ENCODE measurements at regions not wholly inside any gene's neighbourhood (a gene's known extent, or its start where the extent isn't known, plus 50 kb on each side); places are given as distances from the start of the nearest gene placed in this dataset.
"Not testable (repeated sequence)": the region's sequence is repeated elsewhere in the genome, so short reads cannot be mapped to it uniquely, and the experiment has no call there.

- TF ChIP-seq, protein P1, sequence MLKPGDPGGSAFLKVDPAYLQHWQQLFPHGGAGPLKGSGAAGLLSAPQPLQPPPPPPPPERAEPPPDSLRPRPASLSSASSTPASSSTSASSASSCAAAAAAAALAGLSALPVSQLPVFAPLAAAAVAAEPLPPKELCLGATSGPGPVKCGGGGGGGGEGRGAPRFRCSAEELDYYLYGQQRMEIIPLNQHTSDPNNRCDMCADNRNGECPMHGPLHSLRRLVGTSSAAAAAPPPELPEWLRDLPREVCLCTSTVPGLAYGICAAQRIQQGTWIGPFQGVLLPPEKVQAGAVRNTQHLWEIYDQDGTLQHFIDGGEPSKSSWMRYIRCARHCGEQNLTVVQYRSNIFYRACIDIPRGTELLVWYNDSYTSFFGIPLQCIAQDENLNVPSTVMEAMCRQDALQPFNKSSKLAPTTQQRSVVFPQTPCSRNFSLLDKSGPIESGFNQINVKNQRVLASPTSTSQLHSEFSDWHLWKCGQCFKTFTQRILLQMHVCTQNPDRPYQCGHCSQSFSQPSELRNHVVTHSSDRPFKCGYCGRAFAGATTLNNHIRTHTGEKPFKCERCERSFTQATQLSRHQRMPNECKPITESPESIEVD (tag by site-specific recombination; IDR thresholded peaks at IDR 0.05), result no peak
- TF ChIP-seq TCF7L2 (IDR thresholded peaks at IDR 0.05; ENCODE audit: borderline replicate concordance, low read depth, low read length), result no peak
- TF ChIP-seq ZNF433 (tag by site-specific recombination; IDR thresholded peaks at IDR 0.05; ENCODE audit: low read depth), result no peak
- no peak for TF ChIP-seq ZNF112 (tag by site-specific recombination; IDR thresholded peaks at IDR 0.05)
- no peak for TF ChIP-seq ATF2 (tag by site-specific recombination; IDR thresholded peaks at IDR 0.05; ENCODE audit: low read depth)
- no peak for TF ChIP-seq ZNF692 (tag by site-specific recombination; IDR thresholded peaks at IDR 0.05)
- TF ChIP-seq, protein P2, sequence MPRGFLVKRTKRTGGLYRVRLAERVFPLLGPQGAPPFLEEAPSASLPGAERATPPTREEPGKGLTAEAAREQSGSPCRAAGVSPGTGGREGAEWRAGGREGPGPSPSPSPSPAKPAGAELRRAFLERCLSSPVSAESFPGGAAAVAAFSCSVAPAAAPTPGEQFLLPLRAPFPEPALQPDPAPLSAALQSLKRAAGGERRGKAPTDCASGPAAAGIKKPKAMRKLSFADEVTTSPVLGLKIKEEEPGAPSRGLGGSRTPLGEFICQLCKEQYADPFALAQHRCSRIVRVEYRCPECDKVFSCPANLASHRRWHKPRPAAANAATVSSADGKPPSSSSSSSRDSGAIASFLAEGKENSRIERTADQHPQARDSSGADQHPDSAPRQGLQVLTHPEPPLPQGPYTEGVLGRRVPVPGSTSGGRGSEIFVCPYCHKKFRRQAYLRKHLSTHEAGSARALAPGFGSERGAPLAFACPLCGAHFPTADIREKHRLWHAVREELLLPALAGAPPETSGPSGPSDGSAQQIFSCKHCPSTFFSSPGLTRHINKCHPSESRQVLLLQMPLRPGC (tag by site-specific recombination; IDR thresholded peaks at IDR 0.05), result no peak
- TF ChIP-seq SCRT2 (tag by site-specific recombination; IDR thresholded peaks at IDR 0.05), result no peak
- Histone ChIP-seq H3K36me3 (ENCODE audit: control insufficient read depth in 2 of 2, insufficient read depth in 1 of 2, low read length in 2 of 2) (no peaks in the 10 kb centered on the region), H3K27ac (ENCODE audit: extremely low read depth, low read depth, low read length) (no peak overlapping the region), H3K4me3 (ENCODE audit: low read depth, low read length) (no peak overlapping the region), H3K9me3 (ENCODE audit: control insufficient read depth, insufficient read depth, low read depth, low read length) (no peaks in the 10 kb centered on the region), H3K4me1 (ENCODE audit: control insufficient read depth, insufficient read depth, low read length) (peaks cover 9% of the 10 kb centered on the region; the same call in 1 of the 2 replicates)
- POLR2A ChIA-PET, result no interaction called here
- CTCF ChIA-PET, result interaction anchor here (0.6 kb wide), 1 partner anchor 14 kb away, joined by 4 read pairs; no protein-coding TSS in a partner anchor
These were observed 140.2 kb downstream of the CEP120 start for GRCh38 chr5:123283031-123283430.

- Histone ChIP-seq H3K27ac (ENCODE audit: extremely low read depth, low read depth, low read length) (no peak overlapping the region), H3K9me3 (ENCODE audit: control insufficient read depth, insufficient read depth, low read depth, low read length) (no peaks in the 10 kb centered on the region), H3K4me1 (ENCODE audit: control insufficient read depth, insufficient read depth, low read length) (peaks cover 9% of the 10 kb centered on the region; the same call in 1 of the 2 replicates), H3K36me3 (ENCODE audit: control insufficient read depth in 2 of 2, insufficient read depth in 1 of 2, low read length in 2 of 2) (no peaks in the 10 kb centered on the region), H3K4me3 (ENCODE audit: low read depth, low read length) (no peak overlapping the region)
- POLR2A ChIA-PET, result no interaction called here
- CTCF ChIA-PET, result no interaction called here
- no peak for TF ChIP-seq GLI4 (tag by site-specific recombination; IDR thresholded peaks at IDR 0.05)
- TF ChIP-seq ZNF341 (tag by site-specific recombination; IDR thresholded peaks at IDR 0.05; ENCODE audit: low read depth), result no peak
These were observed 140.8 kb downstream of the CEP120 start for GRCh38 chr5:123282444-123282843.

GRCh38 chr5:123280854-123281253 lies 142.3 kb downstream of the CEP120 start:
- CTCF ChIA-PET; H3K4me1 ChIP-seq (ENCODE audit: control insufficient read depth, insufficient read depth, low read length); H3K36me3 ChIP-seq (ENCODE audit: control insufficient read depth in 2 of 2, insufficient read depth in 1 of 2, low read length in 2 of 2); H3K27ac ChIP-seq (ENCODE audit: extremely low read depth, low read depth, low read length); POLR2A ChIA-PET; H3K9me3 ChIP-seq (ENCODE audit: control insufficient read depth, insufficient read depth, low read depth, low read length); H3K4me3 ChIP-seq (ENCODE audit: low read depth, low read length): not testable (repeated sequence)
- TF ChIP-seq, protein P3, sequence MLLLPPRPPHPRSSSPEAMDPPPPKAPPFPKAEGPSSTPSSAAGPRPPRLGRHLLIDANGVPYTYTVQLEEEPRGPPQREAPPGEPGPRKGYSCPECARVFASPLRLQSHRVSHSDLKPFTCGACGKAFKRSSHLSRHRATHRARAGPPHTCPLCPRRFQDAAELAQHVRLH (tag by site-specific recombination; IDR thresholded peaks at IDR 0.05), result peak; percentile 51; the same call in 1 of the 2 replicates
- peak; percentile 81 for TF ChIP-seq ZNF146 (tag by site-specific recombination; IDR thresholded peaks at IDR 0.05)
